Mammary epithelial cell (primary cell): ENCODE measurements at regions not wholly inside any gene's neighbourhood (a gene's known extent, or its start where the extent isn't known, plus 50 kb on each side); places are given as distances from the start of the nearest gene placed in this dataset.

Experiments used
- CTCF ChIP-seq, 2 donors: IDR thresholded peaks in 1 of 2; conservative IDR thresholded peaks in 1 of 2; 2 replicates each; pipeline ENCODE4 v1.5.1; 2011 to 2012; ENCODE audit warnings: inconsistent platforms in 2 of 2, low read length in 2 of 2, mild to moderate bottlenecking in 2 of 2, control low read depth in 1 of 2, low read depth in 1 of 2; ENCODE audit not compliant: insufficient read depth in 1 of 2; ENCODE audit errors: extremely low read depth in 1 of 2
- EZH2 ChIP-seq: IDR thresholded peaks from 2 replicates; pipeline ENCODE4 v1.6.1; 2012; ENCODE audit warnings: low read length, inconsistent platforms, borderline replicate concordance

- no peak for TF ChIP-seq CTCF (conservative IDR thresholded peaks at IDR 0.05 in 1 of 2, IDR thresholded peaks at IDR 0.05 in 1 of 2; ENCODE audit: extremely low read depth in 1 of 2, insufficient read depth in 1 of 2, low read depth in 1 of 2, low read length in 2 of 2)
- TF ChIP-seq EZH2, result no peak
These were observed 387.6 kb downstream of the SLITRK6 start for GRCh38 chr13:85411591-85411990.
